Bronchial epithelial cell (primary cell): ENCODE measurements at regions not wholly inside any gene's neighbourhood (a gene's known extent, or its start where the extent isn't known, plus 50 kb on each side); places are given as distances from the start of the nearest gene placed in this dataset.

ENCODE experiments used
- DNase-seq: peaks from one replicate; pipeline ENCODE4 v3.0.0-alpha.2; 2010; ENCODE audit warnings: low read depth
- FAIRE-seq: peaks from 2 replicates; lab custom pipeline; 2011; peaks lifted over from hg19 to GRCh38; lab: Jason Lieb, UNC
- H3K27me3 ChIP-seq: 2 replicates; pipeline ENCODE4 v1.5.1; 2011; ENCODE audit warnings: low read length; ENCODE audit not compliant: control insufficient read depth, insufficient read depth
- H3K36me3 ChIP-seq: 2 replicates; pipeline ENCODE4 v1.5.1; 2011; ENCODE audit warnings: low read length; ENCODE audit not compliant: control insufficient read depth, insufficient read depth
- H3K4me3 ChIP-seq: 2 replicates; pipeline ENCODE4 v1.5.1; 2011; ENCODE audit warnings: mild to moderate bottlenecking, low read depth, low read length, control low read depth
- CTCF ChIP-seq: IDR thresholded peaks from 2 replicates; pipeline ENCODE4 v1.5.1; 2011; ENCODE audit warnings: mild to moderate bottlenecking, moderate library complexity, low read length, control low read depth, inconsistent platforms; ENCODE audit not compliant: insufficient read depth, severe bottlenecking

GRCh38 chr2:125638345-125638744 lies 1017.6 kb upstream of the GYPC start:
- Histone ChIP-seq H3K36me3 (no peaks in the 10 kb centered on the region), H3K4me3 (no peak overlapping the region), H3K27me3 (no peaks in the 10 kb centered on the region)
- no peak for TF ChIP-seq CTCF
- DNase-seq (no peak), FAIRE-seq (no peak)

DNA sequence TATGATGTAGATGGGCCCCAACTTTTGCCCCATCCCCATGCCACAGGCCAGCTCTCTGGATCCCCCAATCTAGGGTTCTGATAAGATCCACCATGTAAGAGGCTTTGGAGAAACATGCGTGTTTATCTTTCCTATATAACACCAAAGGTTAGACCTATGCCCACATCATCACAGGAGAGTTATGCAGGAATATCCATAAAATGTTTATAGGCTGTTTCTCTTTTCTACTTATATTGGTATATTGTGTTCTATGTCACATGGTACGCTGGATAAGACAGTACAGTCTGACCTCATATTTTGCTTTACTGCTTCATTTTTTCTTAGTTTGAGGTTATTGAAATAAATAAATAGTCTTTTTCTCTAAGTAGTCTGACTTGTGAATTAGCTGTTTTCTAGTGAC lies 1013.9 kb upstream of the GYPC start:
- no peak overlapping the region for H3K4me3 ChIP-seq
- DNase-seq = no peak
- no peak for FAIRE-seq
- no peaks in the 10 kb centered on the region for H3K27me3 ChIP-seq
- no peaks in the 10 kb centered on the region for H3K36me3 ChIP-seq
- TF ChIP-seq CTCF = no peak

- no peaks in the 10 kb centered on the region for H3K27me3 ChIP-seq
- DNase-seq (no peak), FAIRE-seq (no peak)
- H3K36me3 ChIP-seq = no peaks in the 10 kb centered on the region
- H3K4me3 ChIP-seq = no peak overlapping the region
- TF ChIP-seq CTCF = no peak
Observed at GRCh38 chr2:125643128-125643527, 1012.8 kb upstream of the GYPC start.

DNA sequence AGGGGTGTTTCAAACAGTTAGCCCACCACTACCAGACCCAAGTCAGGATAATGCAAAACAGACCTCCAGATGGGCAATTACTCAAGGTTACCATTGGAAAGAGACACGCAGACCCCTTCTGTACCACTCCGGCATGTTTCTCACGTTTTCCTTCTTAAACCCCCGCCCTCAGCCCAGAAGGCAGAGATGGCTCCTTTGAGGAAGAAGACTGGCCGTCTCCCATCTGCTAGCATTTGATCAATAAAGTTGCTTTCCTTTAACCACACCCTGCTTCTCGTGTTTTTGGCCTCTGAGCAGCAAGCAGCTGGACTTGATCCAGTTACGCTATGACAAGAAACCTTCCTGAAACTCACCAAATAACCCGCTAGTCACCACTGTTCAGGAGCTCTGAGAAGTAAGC lies 1012.4 kb upstream of the GYPC start:
- Histone ChIP-seq H3K27me3 (no peaks in the 10 kb centered on the region), H3K4me3 (no peak overlapping the region), H3K36me3 (no peaks in the 10 kb centered on the region)
- FAIRE-seq (no peak), DNase-seq (no peak)
- no peak for TF ChIP-seq CTCF

GRCh38 chr2:125644257-125644656 lies 1011.7 kb upstream of the GYPC start:
- no peak overlapping the region for H3K4me3 ChIP-seq
- no peaks in the 10 kb centered on the region for H3K27me3 ChIP-seq
- no peak for TF ChIP-seq CTCF
- no peaks in the 10 kb centered on the region for H3K36me3 ChIP-seq
- DNase-seq (no peak), FAIRE-seq (no peak)

DNA sequence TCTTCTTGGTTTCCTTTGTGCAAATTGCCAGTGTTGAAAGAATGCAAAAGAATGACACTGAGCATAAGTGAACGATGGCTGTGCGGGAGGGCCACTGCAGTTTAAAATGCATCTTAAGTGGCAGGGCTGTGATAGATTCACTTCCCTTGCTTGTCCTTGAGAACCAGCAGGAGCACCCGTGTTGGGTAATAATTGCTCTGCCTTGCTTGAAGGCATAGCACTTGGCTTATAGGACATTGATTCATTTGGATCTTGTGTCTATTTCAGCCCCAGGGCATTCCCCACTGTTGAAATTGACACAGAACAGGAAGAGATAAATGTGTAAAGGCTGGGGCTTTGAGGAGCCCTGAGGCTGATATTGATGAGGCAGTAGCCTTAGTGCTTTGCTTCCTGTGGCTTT lies 1003.7 kb upstream of the GYPC start:
- FAIRE-seq (no peak), DNase-seq (no peak)
- no peak overlapping the region for H3K4me3 ChIP-seq
- no peak for TF ChIP-seq CTCF
- H3K27me3 ChIP-seq = no peaks in the 10 kb centered on the region
- H3K36me3 ChIP-seq = no peaks in the 10 kb centered on the region
